PFSK-1 (cell line): ENCODE measurements at regions not wholly inside any gene's neighbourhood (a gene's known extent, or its start where the extent isn't known, plus 50 kb on each side); places are given as distances from the start of the nearest gene placed in this dataset.

Source experiments
- FOXP2 ChIP-seq: optimal IDR thresholded peaks from 2 replicates; pipeline ENCODE3; 2011; ENCODE audit warnings: borderline replicate concordance, control low read depth, inconsistent platforms; ENCODE audit not compliant: insufficient read depth; ENCODE audit errors: extremely low read length, extremely low read depth
- POLR2AphosphoS5 ChIP-seq: IDR thresholded peaks from 2 replicates; pipeline ENCODE4 v1.6.1; 2012; ENCODE audit warnings: low read depth, mild to moderate bottlenecking, control low read depth, low read length, moderate library complexity
- REST ChIP-seq, 2 experiments: IDR thresholded peaks; 2 replicates each; pipeline versions ENCODE4 v1.6.1 to v1.8.0; 2011 to 2012; ENCODE audit warnings: low read depth in 2 of 2, low read length in 2 of 2, control low read depth in 1 of 2, inconsistent platforms in 1 of 2, mild to moderate bottlenecking in 1 of 2, moderate library complexity in 1 of 2; ENCODE audit not compliant: insufficient read depth in 1 of 2
- SIN3A ChIP-seq: IDR thresholded peaks from 2 replicates; pipeline ENCODE4 v1.6.1; 2012; ENCODE audit warnings: mild to moderate bottlenecking, low read length, moderate library complexity, borderline replicate concordance; ENCODE audit not compliant: insufficient read depth
- TAF1 ChIP-seq: IDR thresholded peaks from 2 replicates; pipeline ENCODE4 v1.6.1; 2012; ENCODE audit warnings: low read length, control low read depth, borderline replicate concordance; ENCODE audit not compliant: insufficient read depth

GRCh38 chr12:105423237-105423636 lies 92.7 kb downstream of the C12orf75 start:
- TF ChIP-seq FOXP2 (no peak), REST (IDR thresholded peaks at IDR 0.05; ENCODE audit: insufficient read depth in 1 of 2, low read depth in 2 of 2, low read length in 2 of 2) (no peak), SIN3A (no peak), TAF1 (no peak), POLR2AphosphoS5 (no peak)

- TF ChIP-seq REST (IDR thresholded peaks at IDR 0.05; ENCODE audit: insufficient read depth in 1 of 2, low read depth in 2 of 2, low read length in 2 of 2) (no peak), FOXP2 (no peak), POLR2AphosphoS5 (no peak), SIN3A (no peak), TAF1 (no peak)
Observed at GRCh38 chr12:105423921-105424320, 93.4 kb downstream of the C12orf75 start.

- TF ChIP-seq FOXP2 (no peak), POLR2AphosphoS5 (no peak), REST (IDR thresholded peaks at IDR 0.05; ENCODE audit: insufficient read depth in 1 of 2, low read depth in 2 of 2, low read length in 2 of 2) (no peak), TAF1 (no peak), SIN3A (no peak)
Observed at GRCh38 chr12:105425254-105426174, 95.0 kb downstream of the C12orf75 start.

- TF ChIP-seq SIN3A (no peak), POLR2AphosphoS5 (no peak), REST (IDR thresholded peaks at IDR 0.05; ENCODE audit: insufficient read depth in 1 of 2, low read depth in 2 of 2, low read length in 2 of 2) (no peak), TAF1 (no peak), FOXP2 (no peak)
Observed at GRCh38 chr12:105426766-105427165, 96.3 kb downstream of the C12orf75 start.
